Endothelial cell of umbilical vein (primary cell): ENCODE measurements at regions not wholly inside any gene's neighbourhood (a gene's known extent, or its start where the extent isn't known, plus 50 kb on each side); places are given as distances from the start of the nearest gene placed in this dataset.

Experiments used
- BruUV-seq: library from RNA; stranded (reverse); fragments of 400-500 nt; replicated peaks from 2 replicates; lab custom pipeline; 2021; lab: Mats Ljungman, UMichigan
- CTCF ChIA-PET: fragments of 300-600, 350-600 bp; sonication (Branson Sonifier 250); formaldehyde crosslinking; loops from one replicate; lab custom pipeline; 2021; ENCODE audit warnings: antibody characterized with exemption, inconsistent platforms; lab: Charles Lee
- POLR2A ChIA-PET: fragments of 300-600, 350-600 bp; sonication (Branson Sonifier 250); formaldehyde crosslinking; loops from one replicate; lab custom pipeline; 2021; ENCODE audit warnings: antibody characterized with exemption, inconsistent platforms; lab: Charles Lee
- DNase-seq: peaks from one replicate; pipeline ENCODE4 v3.0.0-alpha.2; 2011; ENCODE audit warnings: low read depth, low spot score
- FAIRE-seq: peaks from 2 replicates; lab custom pipeline; 2011; peaks lifted over from hg19 to GRCh38; lab: Jason Lieb, UNC
- H2AFZ ChIP-seq: 2 replicates; pipeline ENCODE4 v1.6.0; 2012; ENCODE audit warnings: low read depth, low read length, control low read depth, inconsistent platforms
- H3K27ac ChIP-seq: 2 replicates; pipeline ENCODE4 v1.5.1; 2011; ENCODE audit warnings: low read depth, mild to moderate bottlenecking, control low read depth, low read length, moderate library complexity; ENCODE audit not compliant: insufficient read depth
- H3K27me3 ChIP-seq, 2 experiments: 2 replicates each; pipeline versions ENCODE4 v1.6.0 to v1.6.1; 2011; ENCODE audit warnings: low read length in 2 of 2, mixed read lengths in 1 of 2; ENCODE audit not compliant: control insufficient read depth in 2 of 2, insufficient read depth in 2 of 2
- H3K36me3 ChIP-seq, 2 experiments: 2 replicates in 1 of 2; 3 replicates in 1 of 2; pipeline ENCODE4 v1.5.1; 2011; ENCODE audit warnings: low read length in 2 of 2, mild to moderate bottlenecking in 1 of 2, moderate library complexity in 1 of 2; ENCODE audit not compliant: control insufficient read depth in 2 of 2, insufficient read depth in 2 of 2; ENCODE audit errors: extremely low read depth in 1 of 2
- H3K4me1 ChIP-seq: 3 replicates; pipeline ENCODE4 v1.5.1; 2011; ENCODE audit warnings: mild to moderate bottlenecking, low read length; ENCODE audit not compliant: control insufficient read depth, insufficient read depth; ENCODE audit errors: extremely low read depth
- H3K4me2 ChIP-seq: 2 replicates; pipeline ENCODE4 v1.6.1; 2011; ENCODE audit warnings: low read length, control low read depth, mixed read lengths; ENCODE audit not compliant: insufficient read depth
- H3K4me3 ChIP-seq, 3 experiments: fragments of 200-600 bp in 1 of 3; sonication (generic), shearing (Covaris generic) in 1 of 3; replicated peaks in 1 of 3; 2 replicates each; pipeline ENCODE4 v1.5.1; 2011 to 2016; ENCODE audit warnings: control low read depth in 3 of 3, low read length in 3 of 3, mild to moderate bottlenecking in 2 of 3, inconsistent platforms in 1 of 3, low read depth in 1 of 3, moderate library complexity in 1 of 3; ENCODE audit not compliant: insufficient read depth in 1 of 3
- H3K79me2 ChIP-seq: 2 replicates; pipeline ENCODE4 v1.6.0; 2012; ENCODE audit warnings: low read length, inconsistent platforms; ENCODE audit not compliant: control insufficient read depth, insufficient read depth
- H3K9ac ChIP-seq: replicated peaks from 2 replicates; pipeline ENCODE3; 2011; ENCODE audit warnings: low read length, control low read depth; ENCODE audit not compliant: insufficient read depth; ENCODE audit errors: extremely low read depth
- H3K9me1 ChIP-seq: replicated peaks from 3 replicates; pipeline ENCODE4 v1.6.0; 2011; ENCODE audit warnings: mild to moderate bottlenecking, low read length; ENCODE audit not compliant: control insufficient read depth, insufficient read depth; ENCODE audit errors: extremely low read depth
- H3K9me3 ChIP-seq: replicated peaks from 2 replicates; pipeline ENCODE4 v1.5.1; 2012; ENCODE audit warnings: low read length, inconsistent platforms; ENCODE audit not compliant: control insufficient read depth, insufficient read depth
- H4K20me1 ChIP-seq: replicated peaks from 2 replicates; pipeline ENCODE3; 2011; ENCODE audit warnings: mild to moderate bottlenecking, low read length; ENCODE audit not compliant: control insufficient read depth, insufficient read depth; ENCODE audit errors: extremely low read depth
- CTCF ChIP-seq, 2 donors: IDR thresholded peaks; 1 replicate in 1 of 2; 2 replicates in 1 of 2; pipeline ENCODE4 v1.5.1; 2011; ENCODE audit warnings: low read length in 2 of 2, mild to moderate bottlenecking in 2 of 2, moderate library complexity in 2 of 2, control low read depth in 1 of 2, inconsistent platforms in 1 of 2, low read depth in 1 of 2; ENCODE audit not compliant: insufficient read depth in 1 of 2; ENCODE audit errors: extremely low read depth in 1 of 2
- FOS ChIP-seq: IDR thresholded peaks from 2 replicates; pipeline ENCODE4 v1.6.1; 2011; ENCODE audit warnings: mild to moderate bottlenecking, low read length, moderate library complexity, borderline replicate concordance; ENCODE audit not compliant: insufficient read depth
- GATA2 ChIP-seq: IDR thresholded peaks from 2 replicates; pipeline ENCODE4 v1.7.0; 2011; ENCODE audit warnings: low read depth, mild to moderate bottlenecking, moderate library complexity, mixed read lengths, low read length; ENCODE audit not compliant: insufficient read length, insufficient read depth
- JUN ChIP-seq: IDR thresholded peaks from 2 replicates; pipeline ENCODE4 v1.6.1; 2011; ENCODE audit warnings: borderline replicate concordance, low read depth; ENCODE audit not compliant: insufficient read length, insufficient read depth
- MYC ChIP-seq: IDR thresholded peaks from one replicate; pipeline ENCODE4 v1.6.1; 2011; ENCODE audit warnings: mild to moderate bottlenecking, low read depth, low read length
- POLR2A ChIP-seq: IDR thresholded peaks from 2 replicates; pipeline ENCODE4 v1.6.1; 2012; ENCODE audit warnings: low read depth, mild to moderate bottlenecking, control low read depth, low read length
- POLR2AphosphoS5 ChIP-seq: IDR thresholded peaks from 2 replicates; pipeline ENCODE4 v1.6.1; 2012; ENCODE audit warnings: low read depth, mild to moderate bottlenecking, control low read depth, low read length, moderate library complexity; ENCODE audit not compliant: insufficient read depth
- dilution Hi-C: fragments of 300-500 bp; cut with MboI; formaldehyde crosslinking; loops from one replicate; pipeline ENCODE4 v1.15.0; 2019; ENCODE audit warnings: low sequenced_read_pairs; ENCODE audit not compliant: extremely low pct_ligation_motif_present
- intact Hi-C: fragments of 100-400 bp; cut with micrococcal nuclease; formaldehyde crosslinking; loops from one replicate; pipeline ENCODE4 v1.10.0; 2022
- TF ChIP-seq, protein P1 (sequence below): IDR thresholded peaks from 2 replicates; pipeline ENCODE4 v1.6.1; 2011; ENCODE audit not compliant: insufficient read depth, insufficient read length

DNA sequence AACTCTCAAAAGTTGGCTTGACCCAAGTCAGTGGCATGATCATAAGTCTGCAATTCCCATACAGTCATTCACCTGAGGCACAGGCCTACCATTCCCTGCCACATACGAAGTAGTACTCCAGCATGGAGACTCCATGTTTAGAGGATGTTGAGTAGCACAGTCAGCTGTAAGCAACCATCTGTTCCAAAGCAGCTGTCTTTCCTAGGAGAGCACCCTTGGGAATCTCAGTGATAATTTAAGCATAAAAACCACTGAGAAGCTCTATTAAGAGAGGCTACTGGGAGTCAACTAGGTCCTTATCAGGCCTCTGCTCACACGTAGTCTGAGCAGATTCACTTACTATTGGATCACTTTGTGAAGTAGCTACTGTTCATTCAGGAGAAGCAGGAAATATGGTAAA is 61.6 kb upstream of the UNC5B start:
- no peak for TF ChIP-seq POLR2A
- TF ChIP-seq, protein P1, sequence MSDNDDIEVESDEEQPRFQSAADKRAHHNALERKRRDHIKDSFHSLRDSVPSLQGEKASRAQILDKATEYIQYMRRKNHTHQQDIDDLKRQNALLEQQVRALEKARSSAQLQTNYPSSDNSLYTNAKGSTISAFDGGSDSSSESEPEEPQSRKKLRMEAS, result no peak
- TF ChIP-seq JUN, result no peak
- TF ChIP-seq MYC, result no peak
- no peak for TF ChIP-seq FOS
- TF ChIP-seq POLR2AphosphoS5, result no peak
- no peak for TF ChIP-seq CTCF (IDR thresholded peaks at IDR 0.05; ENCODE audit: extremely low read depth in 1 of 2, insufficient read depth in 1 of 2, low read depth in 1 of 2, low read length in 2 of 2)
- no peak for TF ChIP-seq GATA2

More for the DNA sequence above, 61.6 kb upstream of the UNC5B start:
- Histone ChIP-seq H3K79me2 (no peaks in the 10 kb centered on the region), H2AFZ (no peak overlapping the region), H3K9me1 (no peaks in the 10 kb centered on the region), H3K4me1 (no peaks in the 10 kb centered on the region), H3K4me2 (no peak overlapping the region), H4K20me1 (no peaks in the 10 kb centered on the region), H3K9me3 (no peaks in the 10 kb centered on the region), H3K27me3 (peaks cover 10 to 16% of the 10 kb centered on the region in 2 experiments), H3K36me3 (no peaks in the 10 kb centered on the region), H3K27ac (no peak overlapping the region), H3K4me3 (no peak overlapping the region), H3K9ac (no peak overlapping the region)
- no TSS peak for BruUV-seq
- no peak for DNase-seq
- ChIA-PET POLR2A (no interaction called here), CTCF (interaction anchor here (0.6 kb wide), 1 partner anchor 277 kb away, joined by 4 read pairs; no protein-coding TSS in a partner anchor)
- intact Hi-C loops, result no loop called here
- dilution Hi-C loops, result no loop called here
- no peak for FAIRE-seq
